HEK293 (cell line): ENCODE measurements at regions not wholly inside any gene's neighbourhood (a gene's known extent, or its start where the extent isn't known, plus 50 kb on each side); places are given as distances from the start of the nearest gene placed in this dataset.

Experiments
- BCL11B ChIP-seq: fragments of 450-650 bp; formaldehyde crosslinking; IDR thresholded peaks from 2 replicates; pipeline ENCODE4 v1.5.1; 2016; ENCODE audit warnings: low read depth, missing biosample characterization, missing genetic modification characterization
- CTCF ChIP-seq: fragments of 450-650 bp; formaldehyde crosslinking; IDR thresholded peaks from 2 replicates; pipeline ENCODE4 v1.5.1; 2016; ENCODE audit warnings: missing biosample characterization, missing genetic modification characterization
- KLF8 ChIP-seq: fragments of 450-650 bp; formaldehyde crosslinking; IDR thresholded peaks from 2 replicates; pipeline ENCODE4 v1.5.1; 2016; ENCODE audit warnings: missing biosample characterization, missing genetic modification characterization
- KLF9 ChIP-seq: fragments of 450-650 bp; formaldehyde crosslinking; IDR thresholded peaks from 2 replicates; pipeline ENCODE4 v1.5.1; 2016; ENCODE audit warnings: missing biosample characterization, missing genetic modification characterization, low read depth
- PBX3 ChIP-seq: sonication (generic); formaldehyde crosslinking; IDR thresholded peaks from 2 replicates; pipeline ENCODE4 v1.8.1; 2022; ENCODE audit warnings: mild to moderate bottlenecking, moderate library complexity, missing genetic modification reagents
- PRDM4 ChIP-seq: fragments of 450-650 bp; formaldehyde crosslinking; IDR thresholded peaks from 2 replicates; pipeline ENCODE4 v1.5.1; 2017; ENCODE audit warnings: missing biosample characterization, missing genetic modification characterization
- SCRT1 ChIP-seq: fragments of 450-650 bp; formaldehyde crosslinking; IDR thresholded peaks from 2 replicates; pipeline ENCODE4 v1.5.1; 2016; ENCODE audit warnings: missing biosample characterization, missing genetic modification characterization, borderline replicate concordance
- SCRT2 ChIP-seq: fragments of 450-650 bp; formaldehyde crosslinking; IDR thresholded peaks from 2 replicates; pipeline ENCODE4 v1.5.1; 2016; ENCODE audit warnings: missing biosample characterization, missing genetic modification characterization
- TCF7L2 ChIP-seq: IDR thresholded peaks from 2 replicates; pipeline ENCODE4 v1.6.1; 2011; ENCODE audit warnings: low read depth, mild to moderate bottlenecking, inconsistent platforms, low read length, moderate library complexity, borderline replicate concordance
- TSHZ1 ChIP-seq: fragments of 450-650 bp; formaldehyde crosslinking; IDR thresholded peaks from 2 replicates; pipeline ENCODE4 v1.5.1; 2016; ENCODE audit warnings: missing biosample characterization, missing genetic modification characterization, borderline replicate concordance
- YY1 ChIP-seq: fragments of 450-650 bp; formaldehyde crosslinking; IDR thresholded peaks from 2 replicates; pipeline ENCODE4 v1.5.1; 2018; ENCODE audit warnings: missing biosample characterization, missing genetic modification characterization
- ZBTB21 ChIP-seq: fragments of 450-650 bp; formaldehyde crosslinking; IDR thresholded peaks from 2 replicates; pipeline ENCODE4 v1.5.1; 2017; ENCODE audit warnings: missing biosample characterization, missing genetic modification characterization
- ZNF114 ChIP-seq: fragments of 450-650 bp; formaldehyde crosslinking; IDR thresholded peaks from 2 replicates; pipeline ENCODE4 v1.5.0; 2017; ENCODE audit warnings: missing biosample characterization, missing genetic modification characterization
- ZNF155 ChIP-seq: fragments of 450-650 bp; formaldehyde crosslinking; IDR thresholded peaks from 2 replicates; pipeline ENCODE4 v1.5.1; 2016; ENCODE audit warnings: missing biosample characterization, missing genetic modification characterization
- ZNF174 ChIP-seq: fragments of 450-650 bp; formaldehyde crosslinking; IDR thresholded peaks from 2 replicates; pipeline ENCODE4 v1.5.0; 2017; ENCODE audit warnings: missing biosample characterization, mild to moderate bottlenecking, missing genetic modification characterization
- ZNF19 ChIP-seq: fragments of 450-650 bp; formaldehyde crosslinking; IDR thresholded peaks from 2 replicates; pipeline ENCODE4; 2016; ENCODE audit warnings: missing biosample characterization, missing genetic modification characterization, low read depth
- ZNF202 ChIP-seq: fragments of 450-650 bp; formaldehyde crosslinking; IDR thresholded peaks from 2 replicates; pipeline ENCODE4 v1.5.1; 2016; ENCODE audit warnings: missing biosample characterization, missing genetic modification characterization, borderline replicate concordance
- ZNF223 ChIP-seq: fragments of 450-650 bp; formaldehyde crosslinking; IDR thresholded peaks from 2 replicates; pipeline ENCODE4 v1.5.1; 2016; ENCODE audit warnings: missing biosample characterization, missing genetic modification characterization
- ZNF350 ChIP-seq: fragments of 450-650 bp; formaldehyde crosslinking; IDR thresholded peaks from 2 replicates; pipeline ENCODE4 v1.5.0; 2017; ENCODE audit warnings: missing biosample characterization, mild to moderate bottlenecking, missing genetic modification characterization
- ZNF366 ChIP-seq: fragments of 450-650 bp; formaldehyde crosslinking; conservative IDR thresholded peaks from 2 replicates; pipeline ENCODE4 v1.5.1; 2016; ENCODE audit warnings: missing biosample characterization, missing genetic modification characterization
- ZNF37A ChIP-seq: fragments of 450-650 bp; IDR thresholded peaks from 2 replicates; pipeline ENCODE4 v1.5.1; 2018; ENCODE audit warnings: missing biosample characterization, missing genetic modification characterization
- ZNF394 ChIP-seq: fragments of 450-650 bp; formaldehyde crosslinking; IDR thresholded peaks from 2 replicates; pipeline ENCODE4 v1.5.1; 2016; ENCODE audit warnings: missing biosample characterization, missing genetic modification characterization, mild to moderate bottlenecking, moderate library complexity, borderline replicate concordance
- ZNF416 ChIP-seq: fragments of 450-650 bp; formaldehyde crosslinking; IDR thresholded peaks from 2 replicates; pipeline ENCODE4 v1.5.1; 2016; ENCODE audit warnings: missing biosample characterization, missing genetic modification characterization
- ZNF548 ChIP-seq: fragments of 450-650 bp; formaldehyde crosslinking; IDR thresholded peaks from 2 replicates; pipeline ENCODE4 v1.5.1; 2016; ENCODE audit warnings: missing biosample characterization, missing genetic modification characterization
- ZNF571 ChIP-seq: fragments of 450-650 bp; formaldehyde crosslinking; IDR thresholded peaks from 2 replicates; pipeline ENCODE4 v1.5.0; 2017; ENCODE audit warnings: missing biosample characterization, missing genetic modification characterization
- ZNF580 ChIP-seq: fragments of 450-650 bp; formaldehyde crosslinking; IDR thresholded peaks from 2 replicates; pipeline ENCODE4 v1.5.1; 2016; ENCODE audit warnings: missing biosample characterization, missing genetic modification characterization
- ZNF624 ChIP-seq: fragments of 450-650 bp; formaldehyde crosslinking; IDR thresholded peaks from 2 replicates; pipeline ENCODE4 v1.5.1; 2017; ENCODE audit warnings: missing biosample characterization, missing genetic modification characterization
- ZNF658 ChIP-seq: fragments of 450-650 bp; formaldehyde crosslinking; IDR thresholded peaks from 2 replicates; pipeline ENCODE4; 2016; ENCODE audit warnings: missing biosample characterization, missing genetic modification characterization
- ZSCAN23 ChIP-seq: fragments of 450-650 bp; formaldehyde crosslinking; IDR thresholded peaks from 2 replicates; pipeline ENCODE4 v1.5.1; 2016; ENCODE audit warnings: missing biosample characterization, missing genetic modification characterization

GRCh38 chr1:181936768-181937581, 124.5 kb downstream of the ZNF648 start (continued):
- TF ChIP-seq KLF9 (tag by site-specific recombination) (no peak), ZNF624 (tag by site-specific recombination) (no peak), KLF8 (tag by site-specific recombination) (no peak), ZNF416 (tag by site-specific recombination) (no peak), ZNF202 (tag by site-specific recombination) (no peak), ZNF37A (tag by site-specific recombination) (no peak), ZNF223 (tag by site-specific recombination) (no peak), ZNF571 (tag by site-specific recombination) (no peak), ZNF366 (tag by site-specific recombination) (no peak), TCF7L2 (no peak), ZNF174 (no peak), ZBTB21 (tag by site-specific recombination) (no peak), ZNF114 (tag by site-specific recombination) (no peak), ZNF394 (tag by site-specific recombination) (no peak), YY1 (tag by site-specific recombination) (no peak), PBX3 (CRISPR knock-in tag) (no peak), CTCF (peak; percentile 67; the same call in 1 of the 2 replicates), ZNF155 (tag by site-specific recombination) (no peak), ZSCAN23 (tag by site-specific recombination) (no peak), ZNF350 (tag by site-specific recombination) (no peak), SCRT2 (tag by site-specific recombination) (peak; percentile 82), SCRT1 (tag by site-specific recombination) (peak; percentile 51; the same call in 1 of the 2 replicates), TSHZ1 (no peak), BCL11B (tag by site-specific recombination) (no peak), ZNF580 (tag by site-specific recombination) (no peak), ZNF19 (no peak), PRDM4 (tag by site-specific recombination) (no peak), ZNF548 (tag by site-specific recombination) (no peak), ZNF658 (tag by site-specific recombination) (no peak)
